C4-2B (cell line): ENCODE measurements at regions not wholly inside any gene's neighbourhood (a gene's known extent, or its start where the extent isn't known, plus 50 kb on each side); places are given as distances from the start of the nearest gene placed in this dataset.
"Not testable (repeated sequence)": the region's sequence is repeated elsewhere in the genome, so short reads cannot be mapped to it uniquely, and the experiment has no call there.

Experiments used
- H3K27ac ChIP-seq: fragments of 450-650 bp; 2 replicates; pipeline ENCODE4 v1.5.1; 2017
- ZFX ChIP-seq: fragments of 450-650 bp; IDR thresholded peaks from 2 replicates; pipeline ENCODE4 v1.6.1; 2017
- TF ChIP-seq, protein P1 (sequence below): fragments of 450-650 bp; conservative IDR thresholded peaks from 2 replicates; pipeline ENCODE4 v1.5.1; 2017; ENCODE audit warnings: mild to moderate bottlenecking

DNA sequence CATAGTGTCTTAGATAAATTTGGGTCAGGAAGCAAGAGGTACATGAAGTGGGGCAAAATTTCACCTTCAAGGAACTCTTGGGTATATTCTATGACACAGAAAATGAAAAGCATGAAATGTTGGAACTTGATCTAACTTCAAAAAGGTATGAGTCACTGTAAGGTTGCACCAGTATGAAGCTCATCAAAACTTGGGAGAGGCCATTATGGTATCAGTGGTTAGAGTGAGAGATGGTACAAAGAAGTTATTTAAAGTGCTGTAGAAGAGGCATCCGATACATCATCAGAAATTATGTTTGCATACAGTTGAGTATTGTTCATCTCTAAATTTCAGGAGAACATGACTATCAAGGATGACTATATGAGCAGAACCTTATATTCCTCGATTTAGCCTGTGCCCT lies 302.9 kb upstream of the SUCLG2 start:
- no peak overlapping the region for H3K27ac ChIP-seq
- TF ChIP-seq, protein P1, sequence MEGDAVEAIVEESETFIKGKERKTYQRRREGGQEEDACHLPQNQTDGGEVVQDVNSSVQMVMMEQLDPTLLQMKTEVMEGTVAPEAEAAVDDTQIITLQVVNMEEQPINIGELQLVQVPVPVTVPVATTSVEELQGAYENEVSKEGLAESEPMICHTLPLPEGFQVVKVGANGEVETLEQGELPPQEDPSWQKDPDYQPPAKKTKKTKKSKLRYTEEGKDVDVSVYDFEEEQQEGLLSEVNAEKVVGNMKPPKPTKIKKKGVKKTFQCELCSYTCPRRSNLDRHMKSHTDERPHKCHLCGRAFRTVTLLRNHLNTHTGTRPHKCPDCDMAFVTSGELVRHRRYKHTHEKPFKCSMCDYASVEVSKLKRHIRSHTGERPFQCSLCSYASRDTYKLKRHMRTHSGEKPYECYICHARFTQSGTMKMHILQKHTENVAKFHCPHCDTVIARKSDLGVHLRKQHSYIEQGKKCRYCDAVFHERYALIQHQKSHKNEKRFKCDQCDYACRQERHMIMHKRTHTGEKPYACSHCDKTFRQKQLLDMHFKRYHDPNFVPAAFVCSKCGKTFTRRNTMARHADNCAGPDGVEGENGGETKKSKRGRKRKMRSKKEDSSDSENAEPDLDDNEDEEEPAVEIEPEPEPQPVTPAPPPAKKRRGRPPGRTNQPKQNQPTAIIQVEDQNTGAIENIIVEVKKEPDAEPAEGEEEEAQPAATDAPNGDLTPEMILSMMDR, result no peak
- no peak for TF ChIP-seq ZFX

DNA sequence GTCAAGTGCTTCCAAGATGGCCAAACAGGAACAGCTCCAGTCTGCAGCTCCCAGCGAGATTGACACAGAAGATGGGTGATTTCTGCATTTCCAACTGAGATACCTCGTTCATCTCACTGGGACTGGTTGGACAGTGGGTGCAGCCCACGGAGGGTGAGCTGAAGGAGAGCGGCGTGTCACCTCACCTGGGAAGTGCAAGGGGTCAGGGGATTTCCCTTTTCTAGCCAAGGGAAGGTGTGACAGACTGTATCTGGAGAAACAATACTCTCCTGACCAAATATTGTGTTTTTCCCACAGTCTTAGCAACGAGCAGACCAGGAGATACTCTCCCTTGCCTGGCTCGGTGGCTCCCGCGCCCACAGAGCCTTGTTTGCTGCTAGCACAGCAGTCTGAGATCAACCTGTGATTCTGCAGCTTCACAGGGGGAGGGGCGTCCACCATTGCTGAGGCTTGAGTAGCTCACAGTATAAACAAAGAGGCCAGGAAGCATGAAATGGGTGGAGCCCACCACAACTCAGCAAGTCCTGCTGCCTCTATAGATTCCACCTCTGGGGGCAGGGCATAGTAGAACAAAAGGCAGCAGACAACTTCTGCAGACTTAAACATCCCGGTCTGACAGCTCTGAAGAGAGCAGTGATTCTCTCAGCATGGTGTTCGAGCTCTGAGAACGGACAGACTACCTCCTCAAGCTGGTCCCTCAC lies 293.5 kb upstream of the SUCLG2 start:
- H3K27ac ChIP-seq, result no peak overlapping the region
- no peak for TF ChIP-seq ZFX

DNA sequence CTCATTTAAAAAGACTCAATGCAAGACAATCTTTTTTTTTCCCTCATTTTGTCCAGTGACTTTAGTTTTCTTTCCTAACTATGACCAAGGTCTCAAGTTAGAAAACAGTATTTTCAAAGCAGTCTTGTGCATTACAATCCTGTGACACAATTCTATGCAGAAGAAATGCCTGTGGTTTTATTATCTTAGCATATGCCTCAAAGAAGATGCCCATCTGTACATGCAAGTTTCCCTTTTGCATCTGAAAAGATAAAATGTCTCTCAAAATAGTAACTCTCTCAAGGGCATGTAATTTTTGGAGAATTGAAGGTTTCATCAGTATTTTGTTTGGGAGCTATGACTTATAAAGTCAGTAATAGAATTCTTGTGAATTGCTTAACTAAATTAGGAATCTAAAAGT lies 292.0 kb upstream of the SUCLG2 start:
- TF ChIP-seq, protein P1, result no peak
- no peak for TF ChIP-seq ZFX
- H3K27ac ChIP-seq, result no peak overlapping the region

DNA sequence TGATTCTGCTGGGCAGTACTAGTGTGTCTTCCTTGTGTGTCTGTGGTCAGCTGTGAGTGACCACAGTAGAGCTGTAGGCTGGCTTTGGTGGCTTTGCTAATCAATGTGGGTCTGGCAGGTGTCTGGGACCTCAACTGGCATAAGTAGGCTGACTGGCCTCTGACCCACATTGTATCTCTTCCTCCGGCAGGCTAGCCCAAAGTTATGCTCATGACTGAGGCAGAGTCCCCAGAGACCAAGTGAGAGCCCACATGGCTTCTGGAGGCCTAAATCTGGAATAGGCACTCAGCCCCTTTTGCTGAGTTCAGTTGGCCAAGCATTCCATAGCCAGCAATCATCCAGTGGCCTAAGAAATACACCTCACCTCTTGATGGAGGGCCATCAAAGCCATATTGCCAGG lies 289.1 kb upstream of the SUCLG2 start:
- no peak overlapping the region for H3K27ac ChIP-seq
- TF ChIP-seq, protein P1, result no peak

DNA sequence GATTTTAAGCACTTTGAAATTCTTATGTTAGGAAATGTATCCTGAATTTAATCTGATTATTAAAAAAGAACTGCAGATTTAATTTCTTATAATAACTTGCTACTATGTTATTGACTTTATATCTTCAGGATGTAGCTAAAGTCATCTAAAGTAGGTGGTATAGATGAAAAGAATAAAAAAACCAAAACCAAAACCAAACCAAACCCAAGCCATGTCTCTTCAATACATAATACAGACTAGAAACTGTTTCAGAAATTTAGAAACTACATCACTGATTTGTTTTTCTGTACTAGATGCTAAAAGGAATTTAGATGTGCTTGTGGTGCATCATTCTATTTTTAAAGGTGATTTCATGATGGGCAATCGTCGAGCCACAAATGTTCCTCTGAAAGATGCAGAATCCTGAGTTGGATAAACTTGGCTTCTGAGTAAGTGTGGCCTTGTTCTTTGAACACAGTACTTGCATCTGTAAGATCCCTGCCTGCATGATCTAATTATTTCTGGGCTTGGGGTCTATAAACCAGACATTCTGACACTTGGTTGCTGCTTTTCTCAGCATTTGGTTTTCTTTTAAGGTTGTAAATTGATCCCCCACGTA lies 287.1 kb upstream of the SUCLG2 start:
- TF ChIP-seq, protein P1, result no peak
- no peak for TF ChIP-seq ZFX
- H3K27ac ChIP-seq, result no peak overlapping the region

DNA sequence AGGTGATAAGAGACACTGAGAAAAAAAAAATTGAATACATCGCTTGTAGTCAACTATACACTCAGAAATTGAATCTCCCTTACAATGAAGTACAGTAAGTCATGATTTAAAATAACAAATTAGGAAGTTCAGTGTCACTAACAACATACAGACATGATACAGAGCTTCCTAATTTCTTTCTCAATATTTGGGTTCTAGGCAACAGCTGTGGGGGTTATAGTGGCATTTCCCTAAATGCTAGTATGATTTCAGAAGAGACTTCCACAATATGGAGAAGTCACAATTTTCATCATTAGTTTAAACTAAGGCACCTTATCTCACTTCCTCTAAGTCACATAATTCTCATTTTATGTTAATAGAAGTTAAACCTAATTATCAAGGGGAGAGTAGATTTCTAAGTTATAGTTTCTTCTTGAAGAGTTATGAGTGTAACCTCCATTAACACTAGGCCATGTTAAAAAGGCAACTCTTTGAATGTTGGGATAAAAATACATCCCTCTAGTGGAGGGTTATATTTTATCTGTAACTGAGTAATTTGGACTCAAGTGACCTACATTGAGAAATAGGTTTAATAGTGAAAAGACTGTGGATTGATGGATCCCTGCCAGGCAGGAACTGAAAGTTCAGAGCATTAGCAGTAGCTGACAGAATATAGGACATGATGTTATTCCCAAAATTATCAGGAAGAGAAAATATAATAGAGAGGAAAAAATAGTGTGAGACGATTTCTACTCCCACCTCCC lies 286.0 kb upstream of the SUCLG2 start:
- TF ChIP-seq, protein P1, result peak; percentile 26
- TF ChIP-seq ZFX, result no peak

DNA sequence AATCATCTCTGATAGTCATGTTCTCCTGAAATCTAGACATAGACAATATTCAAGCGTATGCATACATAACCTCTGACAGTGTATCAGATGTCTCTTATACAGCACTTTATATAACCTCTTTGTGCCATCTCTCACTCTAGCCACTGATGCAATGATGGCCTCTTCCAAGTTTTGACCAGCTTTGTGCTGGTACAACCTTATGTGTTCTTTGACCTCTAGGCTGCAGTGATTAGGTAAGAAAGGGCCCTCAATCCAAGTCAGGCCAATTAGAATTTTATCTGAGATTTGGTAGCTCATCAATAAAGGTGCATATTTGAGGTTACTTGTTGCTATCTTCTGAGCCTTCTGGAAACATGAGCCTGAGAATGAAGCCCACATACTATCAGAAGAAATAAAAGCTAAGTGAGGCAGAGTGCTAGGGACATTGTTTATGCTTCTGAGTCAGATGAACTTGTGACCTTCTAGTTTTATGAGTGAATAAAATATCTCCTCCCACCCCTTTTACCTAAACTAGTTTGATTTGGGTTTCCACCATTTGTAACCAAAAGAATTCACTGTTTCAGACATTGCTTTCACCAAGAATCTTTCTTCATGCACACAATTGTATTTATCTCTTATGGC lies 283.2 kb upstream of the SUCLG2 start:
- H3K27ac ChIP-seq, result no peak overlapping the region
- TF ChIP-seq, protein P1, result no peak
- TF ChIP-seq ZFX, result no peak

More for the DNA sequence above, 286.0 kb upstream of the SUCLG2 start:
- H3K27ac ChIP-seq, result no peak overlapping the region

DNA sequence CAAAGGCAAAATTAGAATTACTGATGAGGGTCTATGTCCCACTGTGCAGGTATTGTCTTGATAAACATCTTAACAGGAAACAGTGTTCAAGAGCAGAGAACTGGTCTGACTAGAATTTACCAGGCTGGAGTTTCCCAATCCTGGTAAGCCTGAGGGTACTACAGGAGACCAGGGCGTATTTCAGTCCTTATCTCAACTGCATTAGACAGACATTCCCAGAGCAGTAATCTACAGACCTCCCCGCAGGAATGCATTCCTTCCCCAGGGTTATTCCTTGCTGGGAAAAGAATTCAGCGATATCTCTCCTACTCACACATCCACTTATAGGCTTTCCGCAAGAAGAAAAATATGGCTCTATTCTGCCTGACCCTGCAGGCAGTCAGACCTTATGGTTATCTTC lies 276.0 kb upstream of the SUCLG2 start:
- not testable (repeated sequence) for H3K27ac ChIP-seq
